Activated B cell treated with CpG ODN at 0.5 μM for 24 hours (primary cell): ENCODE measurements at regions not wholly inside any gene's neighbourhood (a gene's known extent, or its start where the extent isn't known, plus 50 kb on each side); places are given as distances from the start of the nearest gene placed in this dataset.

Experiments used
- ATAC-seq: fragments of 200-7000 bp; cut with Tn5 transposase; one replicate; pipeline ENCODE4 v1.10.0; 2021; ENCODE audit warnings: low read depth, mild to moderate bottlenecking, moderate library complexity
- CTCF ChIA-PET: fragments of 350-600 bp; sonication (Branson Sonifier 250); formaldehyde crosslinking; loops from one replicate; lab custom pipeline; 2021; ENCODE audit warnings: antibody characterized with exemption; lab: Charles Lee
- POLR2A ChIA-PET: fragments of 350-600 bp; sonication (Branson Sonifier 250); formaldehyde crosslinking; loops from one replicate; lab custom pipeline; 2021; ENCODE audit warnings: antibody characterized with exemption; lab: Charles Lee
- DNase-seq: peaks from one replicate; pipeline ENCODE4 v3.0.0; 2022
- H3K27ac Mint-ChIP-seq: one replicate; pipeline ENCODE4 v1.8.0; 2020; ENCODE audit warnings: mixed read lengths
- H3K27me3 Mint-ChIP-seq: one replicate; pipeline ENCODE4 v1.8.0; 2021; ENCODE audit warnings: mixed read lengths
- H3K36me3 Mint-ChIP-seq: one replicate; pipeline ENCODE4 v1.8.0; 2021; ENCODE audit warnings: low read depth, mixed read lengths
- H3K4me1 Mint-ChIP-seq: one replicate; pipeline ENCODE4 v1.8.0; 2021; ENCODE audit warnings: mixed read lengths
- H3K4me3 Mint-ChIP-seq: one replicate; pipeline ENCODE4 v1.8.0; 2020; ENCODE audit warnings: mild to moderate bottlenecking, mixed read lengths
- H3K9me3 Mint-ChIP-seq: one replicate; pipeline ENCODE4 v1.8.0; 2020; ENCODE audit warnings: mixed read lengths
- intact Hi-C: fragments of 100-400 bp; cut with micrococcal nuclease; formaldehyde crosslinking; loops from one replicate; pipeline ENCODE4 v1.15.1; 2024
- TF ChIP-seq, protein P1 (sequence below): fragments of 200-600 bp; IDR thresholded peaks from one replicate; pipeline ENCODE4 v1.8.0; 2022; ENCODE audit warnings: antibody characterized with exemption, mild to moderate bottlenecking

DNA sequence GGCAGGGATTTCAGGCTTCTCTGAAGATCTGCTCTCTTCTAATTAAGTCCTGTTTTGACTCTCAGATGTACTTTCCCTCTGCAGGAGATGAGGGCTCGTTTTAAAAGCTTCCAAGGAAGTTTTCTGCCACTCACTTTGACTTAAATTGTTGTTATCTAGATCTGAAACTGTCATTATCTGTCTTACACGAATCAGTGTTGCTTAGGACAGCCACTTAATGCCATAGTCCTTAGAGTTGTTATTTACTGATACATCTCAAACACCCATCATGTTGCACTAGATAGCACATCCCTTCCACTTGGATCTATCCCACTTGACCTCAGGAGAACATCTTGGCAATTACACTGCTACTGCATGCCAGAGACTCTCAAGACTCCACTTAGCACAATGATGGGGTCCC is 86.9 kb upstream of the FAT3 start:
- Mint-ChIP-seq H3K4me3 (no peak overlapping the region), H3K9me3 (no peaks in the 10 kb centered on the region), H3K4me1 (no peaks in the 10 kb centered on the region), H3K27ac (no peak overlapping the region), H3K27me3 (no peaks in the 10 kb centered on the region), H3K36me3 (no peaks in the 10 kb centered on the region)
- intact Hi-C loops, result no loop called here
- POLR2A ChIA-PET, result no interaction called here
- DNase-seq (no peak), ATAC-seq (no peak)
- TF ChIP-seq, protein P1, sequence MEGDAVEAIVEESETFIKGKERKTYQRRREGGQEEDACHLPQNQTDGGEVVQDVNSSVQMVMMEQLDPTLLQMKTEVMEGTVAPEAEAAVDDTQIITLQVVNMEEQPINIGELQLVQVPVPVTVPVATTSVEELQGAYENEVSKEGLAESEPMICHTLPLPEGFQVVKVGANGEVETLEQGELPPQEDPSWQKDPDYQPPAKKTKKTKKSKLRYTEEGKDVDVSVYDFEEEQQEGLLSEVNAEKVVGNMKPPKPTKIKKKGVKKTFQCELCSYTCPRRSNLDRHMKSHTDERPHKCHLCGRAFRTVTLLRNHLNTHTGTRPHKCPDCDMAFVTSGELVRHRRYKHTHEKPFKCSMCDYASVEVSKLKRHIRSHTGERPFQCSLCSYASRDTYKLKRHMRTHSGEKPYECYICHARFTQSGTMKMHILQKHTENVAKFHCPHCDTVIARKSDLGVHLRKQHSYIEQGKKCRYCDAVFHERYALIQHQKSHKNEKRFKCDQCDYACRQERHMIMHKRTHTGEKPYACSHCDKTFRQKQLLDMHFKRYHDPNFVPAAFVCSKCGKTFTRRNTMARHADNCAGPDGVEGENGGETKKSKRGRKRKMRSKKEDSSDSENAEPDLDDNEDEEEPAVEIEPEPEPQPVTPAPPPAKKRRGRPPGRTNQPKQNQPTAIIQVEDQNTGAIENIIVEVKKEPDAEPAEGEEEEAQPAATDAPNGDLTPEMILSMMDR, result no peak
- CTCF ChIA-PET, result no interaction called here

DNA sequence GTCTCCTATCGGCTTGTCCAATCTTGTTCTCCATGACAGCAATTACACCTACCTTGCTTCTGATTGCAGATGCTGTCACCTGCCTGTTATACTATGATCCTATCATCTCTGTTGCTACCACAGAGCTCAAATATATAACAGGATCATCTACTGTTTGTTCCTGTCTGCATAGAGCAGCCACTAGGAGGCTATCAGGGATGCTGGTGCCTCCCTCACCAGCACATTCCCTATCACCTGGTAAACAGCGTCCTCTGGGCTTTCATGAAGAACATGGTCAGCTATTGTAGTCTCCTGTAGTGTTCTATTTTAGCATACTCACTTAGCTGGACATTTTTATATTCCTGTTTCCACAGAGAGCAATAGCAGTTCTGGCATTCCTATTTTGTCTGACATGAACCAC is 87.8 kb upstream of the FAT3 start:
- Mint-ChIP-seq H3K4me1 (no peaks in the 10 kb centered on the region), H3K27ac (no peak overlapping the region), H3K9me3 (no peaks in the 10 kb centered on the region), H3K27me3 (no peaks in the 10 kb centered on the region), H3K4me3 (no peak overlapping the region), H3K36me3 (no peaks in the 10 kb centered on the region)
- intact Hi-C loops, result no loop called here
- DNase-seq (no peak), ATAC-seq (no peak)
- TF ChIP-seq, protein P1, result no peak
- ChIA-PET CTCF (no interaction called here), POLR2A (no interaction called here)

DNA sequence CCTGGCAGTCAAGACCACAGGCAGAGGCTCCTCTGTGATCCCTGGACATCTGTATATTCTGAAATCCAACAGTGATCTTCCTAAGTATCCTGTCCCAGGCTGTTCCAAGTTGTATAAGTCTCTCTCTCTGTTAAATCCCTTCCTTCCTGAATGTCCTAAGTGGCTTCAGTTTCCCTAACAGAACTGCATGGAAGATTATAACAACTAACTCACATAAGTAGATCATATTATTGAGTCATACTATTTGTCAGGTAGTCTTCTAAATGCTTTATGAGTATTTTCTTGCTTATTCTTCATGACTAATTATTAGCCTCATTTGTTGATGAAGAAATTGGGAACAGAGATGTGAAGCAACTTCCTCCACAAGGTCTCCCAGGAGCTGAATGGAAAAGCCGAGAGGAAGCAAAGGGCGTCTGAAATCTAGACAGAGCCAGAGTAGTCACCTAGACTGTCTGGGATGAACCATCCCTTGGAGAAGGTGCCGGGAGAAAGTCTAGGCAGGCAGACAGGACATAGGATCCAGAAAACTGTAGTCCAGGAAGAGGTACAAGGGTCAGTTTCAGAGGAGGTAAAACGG is 93.2 kb upstream of the FAT3 start:
- no peak for DNase-seq
- H3K27ac Mint-ChIP-seq, result no peak overlapping the region
- no peak for ATAC-seq
- no peaks in the 10 kb centered on the region for H3K9me3 Mint-ChIP-seq
- no peaks in the 10 kb centered on the region for H3K27me3 Mint-ChIP-seq
- no peaks in the 10 kb centered on the region for H3K4me1 Mint-ChIP-seq
- ChIA-PET POLR2A (no interaction called here), CTCF (no interaction called here)
- H3K36me3 Mint-ChIP-seq, result no peaks in the 10 kb centered on the region
- TF ChIP-seq, protein P1, result no peak
- H3K4me3 Mint-ChIP-seq, result no peak overlapping the region
- intact Hi-C loops, result no loop called here

DNA sequence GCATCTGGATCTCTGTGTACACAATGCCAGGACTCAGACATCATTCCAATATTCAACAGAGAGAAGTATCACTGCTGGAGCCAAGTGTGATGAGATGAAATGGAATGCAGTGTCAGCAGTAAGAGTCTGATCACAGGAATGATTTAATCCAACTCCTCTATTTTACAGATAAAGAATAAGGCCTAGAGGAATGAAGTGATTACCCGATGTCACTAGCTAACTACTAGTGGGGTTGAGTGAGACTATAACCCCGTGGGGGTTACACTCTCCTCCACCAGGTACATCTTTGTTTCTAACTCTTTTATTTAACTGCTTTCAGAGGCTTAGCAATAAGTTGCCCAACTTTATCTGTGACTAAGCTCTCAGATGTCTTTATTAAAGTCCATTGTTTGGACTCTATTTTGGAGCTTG is 94.2 kb upstream of the FAT3 start:
- no peaks in the 10 kb centered on the region for H3K36me3 Mint-ChIP-seq
- ChIA-PET POLR2A (no interaction called here), CTCF (no interaction called here)
- DNase-seq, result no peak
- TF ChIP-seq, protein P1, result no peak
- H3K9me3 Mint-ChIP-seq, result no peaks in the 10 kb centered on the region
- intact Hi-C loops, result no loop called here
- ATAC-seq, result no peak
- no peaks in the 10 kb centered on the region for H3K27me3 Mint-ChIP-seq
- no peak overlapping the region for H3K27ac Mint-ChIP-seq
- H3K4me1 Mint-ChIP-seq, result no peaks in the 10 kb centered on the region
- H3K4me3 Mint-ChIP-seq, result no peak overlapping the region

DNA sequence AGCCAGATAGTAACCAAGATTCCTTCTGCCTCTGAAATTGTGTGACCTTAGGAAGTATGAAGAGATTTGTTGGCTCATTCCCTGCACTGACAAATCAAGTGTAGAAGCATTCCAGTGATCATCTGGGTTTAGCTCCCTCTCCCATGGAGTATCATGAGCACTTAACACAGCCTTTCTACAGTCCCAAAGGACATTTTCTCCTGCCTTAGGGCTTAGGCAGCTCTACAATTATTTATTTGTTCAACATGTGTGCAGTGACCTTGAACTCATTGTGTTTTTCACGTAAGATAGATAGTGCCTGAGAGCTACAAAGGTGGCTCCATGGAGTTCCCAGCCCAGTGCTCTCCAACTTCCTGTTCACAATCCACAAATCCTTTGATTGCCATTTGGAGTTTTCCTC is 94.8 kb upstream of the FAT3 start:
- ATAC-seq, result no peak

More for the DNA sequence above, 94.8 kb upstream of the FAT3 start:
- POLR2A ChIA-PET, result no interaction called here
- H3K9me3 Mint-ChIP-seq, result no peaks in the 10 kb centered on the region
- H3K4me3 Mint-ChIP-seq, result no peak overlapping the region
- H3K27ac Mint-ChIP-seq, result no peak overlapping the region
- no peak for DNase-seq
- intact Hi-C loops, result no loop called here
- CTCF ChIA-PET, result no interaction called here
- H3K4me1 Mint-ChIP-seq, result no peaks in the 10 kb centered on the region
- H3K36me3 Mint-ChIP-seq, result no peaks in the 10 kb centered on the region
- no peaks in the 10 kb centered on the region for H3K27me3 Mint-ChIP-seq
- TF ChIP-seq, protein P1, result no peak
